Neural crest cell (in vitro differentiated cells): ENCODE measurements at regions not wholly inside any gene's neighbourhood (a gene's known extent, or its start where the extent isn't known, plus 50 kb on each side); places are given as distances from the start of the nearest gene placed in this dataset.

ENCODE experiments used
- DNase-seq: peaks from one replicate; pipeline ENCODE4 v3.0.0; 2021; ENCODE audit warnings: low read depth, mixed read lengths, low spot score
- H3K27ac Mint-ChIP-seq: one replicate; pipeline ENCODE4 v1.8.0; 2021; ENCODE audit warnings: mild to moderate bottlenecking, mixed read lengths; ENCODE audit not compliant: unreplicated experiment
- H3K27me3 Mint-ChIP-seq: 2 replicates; pipeline ENCODE4 v1.8.0; 2021; ENCODE audit warnings: low read depth, mild to moderate bottlenecking, mixed read lengths
- H3K36me3 Mint-ChIP-seq: 2 replicates; pipeline ENCODE4 v1.8.0; 2021; ENCODE audit warnings: low read depth, mild to moderate bottlenecking, mixed read lengths
- H3K4me1 Mint-ChIP-seq: 2 replicates; pipeline ENCODE4 v1.8.0; 2021; ENCODE audit warnings: mixed read lengths
- H3K4me3 Mint-ChIP-seq: one replicate; pipeline ENCODE4 v1.8.0; 2021; ENCODE audit warnings: mild to moderate bottlenecking, mixed read lengths
- H3K9me3 Mint-ChIP-seq: 2 replicates; pipeline ENCODE4 v1.8.0; 2021; ENCODE audit warnings: mixed read lengths
- CTCF ChIP-seq: fragments of 200-600 bp; sonication (generic); conservative IDR thresholded peaks from 2 replicates; pipeline ENCODE4 v1.5.0; 2021; ENCODE audit warnings: antibody characterized with exemption, mild to moderate bottlenecking

- TF ChIP-seq CTCF = peak; percentile 47
- H3K4me3 Mint-ChIP-seq = no peak overlapping the region
- H3K4me1 Mint-ChIP-seq = peaks cover 3% of the 10 kb centered on the region
- peaks cover 13% of the 10 kb centered on the region for H3K27me3 Mint-ChIP-seq
- H3K9me3 Mint-ChIP-seq = no peaks in the 10 kb centered on the region
- no peak overlapping the region for H3K27ac Mint-ChIP-seq
- no peaks in the 10 kb centered on the region for H3K36me3 Mint-ChIP-seq
- DNase-seq = no peak
Measured at GRCh38 chr4:129167640-129168260, 71.8 kb downstream of the C4orf33 start.

- Mint-ChIP-seq H3K27me3 (peaks cover 7% of the 10 kb centered on the region), H3K36me3 (no peaks in the 10 kb centered on the region), H3K9me3 (no peaks in the 10 kb centered on the region), H3K27ac (no peak overlapping the region), H3K4me3 (no peak overlapping the region), H3K4me1 (peaks cover 3% of the 10 kb centered on the region)
- no peak for TF ChIP-seq CTCF
- DNase-seq = no peak
Measured at GRCh38 chr4:129172181-129172580, 76.2 kb downstream of the C4orf33 start.

- no peaks in the 10 kb centered on the region for H3K4me1 Mint-ChIP-seq
- DNase-seq = no peak
- no peak overlapping the region for H3K4me3 Mint-ChIP-seq
- H3K36me3 Mint-ChIP-seq = no peaks in the 10 kb centered on the region
- no peaks in the 10 kb centered on the region for H3K27me3 Mint-ChIP-seq
- H3K9me3 Mint-ChIP-seq = no peaks in the 10 kb centered on the region
- H3K27ac Mint-ChIP-seq = no peak overlapping the region
- TF ChIP-seq CTCF = no peak
Measured at GRCh38 chr4:129176864-129177263, 80.9 kb downstream of the C4orf33 start.

GRCh38 chr4:129179276-129179675, 83.3 kb downstream of the C4orf33 start:
- Mint-ChIP-seq H3K27ac (no peak overlapping the region), H3K36me3 (no peaks in the 10 kb centered on the region), H3K4me1 (no peaks in the 10 kb centered on the region), H3K9me3 (no peaks in the 10 kb centered on the region), H3K27me3 (no peaks in the 10 kb centered on the region), H3K4me3 (no peak overlapping the region)
- no peak for TF ChIP-seq CTCF
- DNase-seq = no peak

GRCh38 chr4:129189630-129190029, 93.7 kb downstream of the C4orf33 start:
- Mint-ChIP-seq H3K4me1 (no peaks in the 10 kb centered on the region), H3K36me3 (no peaks in the 10 kb centered on the region), H3K9me3 (no peaks in the 10 kb centered on the region), H3K27ac (no peak overlapping the region), H3K4me3 (no peak overlapping the region), H3K27me3 (no peaks in the 10 kb centered on the region)
- no peak for TF ChIP-seq CTCF
- no peak for DNase-seq
